ENCODE measurements at regions not wholly inside any gene's neighbourhood (a gene's known extent, or its start where the extent isn't known, plus 50 kb on each side); places are given as distances from the start of the nearest gene placed in this dataset.
A peak's percentile ranks its signal among the peaks of the same experiment; 100 is the strongest.
"Not testable (repeated sequence)": the region's sequence is repeated elsewhere in the genome, so short reads cannot be mapped to it uniquely, and the experiment has no call there.

- Mint-ChIP-seq H3K27me3 (ENCODE audit: low read depth) (peaks cover under 1% of the 10 kb centered on the region), H3K4me3 (no peak overlapping the region), H3K36me3 (ENCODE audit: low read depth) (no peaks in the 10 kb centered on the region), H3K27ac (no peak overlapping the region), H3K9me3 (peaks cover 5% of the 10 kb centered on the region), H3K4me1 (no peaks in the 10 kb centered on the region)
- TF ChIP-seq CTCF (IDR thresholded peaks at IDR 0.05; ENCODE audit: unreplicated experiment in 3 of 3), result no peak
Observed at GRCh38 chr3:6418485-6418884, 442.4 kb upstream of the GRM7 start.

DNA sequence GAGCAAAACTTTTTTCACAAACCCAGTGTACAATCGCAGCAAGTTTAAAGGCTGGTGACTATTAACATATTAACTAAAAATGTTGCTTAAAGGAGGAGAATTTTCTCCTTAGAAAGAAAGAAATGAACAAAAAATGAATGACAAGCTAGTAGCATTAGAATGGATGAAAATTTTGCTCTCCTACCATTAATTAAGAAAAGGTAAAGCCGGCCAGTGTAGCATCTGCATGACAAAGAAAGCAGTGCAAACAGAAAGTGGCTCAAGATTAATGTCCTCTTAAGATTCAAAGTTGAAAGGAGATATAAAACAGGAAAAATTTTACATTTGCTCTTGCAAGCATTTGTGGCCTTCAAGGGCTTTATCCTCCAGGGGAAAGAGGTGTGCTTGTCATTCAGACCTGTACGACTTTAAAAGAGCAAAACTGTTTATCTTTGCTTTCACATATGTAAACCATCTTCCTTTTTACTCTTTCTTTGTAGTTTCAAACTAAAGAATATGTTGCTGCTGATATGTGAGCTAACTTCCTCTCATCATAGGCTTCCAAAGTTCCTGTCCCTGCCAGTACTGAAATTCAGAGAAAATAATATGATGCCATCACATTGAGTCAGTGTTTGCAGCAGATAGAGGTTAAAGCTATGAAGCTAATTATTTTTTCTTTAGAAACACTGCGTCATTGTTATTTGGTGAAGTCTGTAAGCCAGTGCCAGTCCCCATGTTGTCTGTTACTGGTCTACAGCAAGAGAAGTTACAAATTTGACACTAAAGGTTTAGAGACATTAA lies 439.1 kb upstream of the GRM7 start:
- no peak for TF ChIP-seq CTCF (IDR thresholded peaks at IDR 0.05; ENCODE audit: unreplicated experiment in 3 of 3)
- Mint-ChIP-seq H3K27me3 (ENCODE audit: low read depth) (peaks cover 3% of the 10 kb centered on the region), H3K4me1 (no peaks in the 10 kb centered on the region), H3K9me3 (peaks cover 29% of the 10 kb centered on the region), H3K36me3 (ENCODE audit: low read depth) (peaks cover 3% of the 10 kb centered on the region), H3K27ac (peak overlapping the region in 1 of 3 experiments; percentile 13), H3K4me3 (no peak overlapping the region)

DNA sequence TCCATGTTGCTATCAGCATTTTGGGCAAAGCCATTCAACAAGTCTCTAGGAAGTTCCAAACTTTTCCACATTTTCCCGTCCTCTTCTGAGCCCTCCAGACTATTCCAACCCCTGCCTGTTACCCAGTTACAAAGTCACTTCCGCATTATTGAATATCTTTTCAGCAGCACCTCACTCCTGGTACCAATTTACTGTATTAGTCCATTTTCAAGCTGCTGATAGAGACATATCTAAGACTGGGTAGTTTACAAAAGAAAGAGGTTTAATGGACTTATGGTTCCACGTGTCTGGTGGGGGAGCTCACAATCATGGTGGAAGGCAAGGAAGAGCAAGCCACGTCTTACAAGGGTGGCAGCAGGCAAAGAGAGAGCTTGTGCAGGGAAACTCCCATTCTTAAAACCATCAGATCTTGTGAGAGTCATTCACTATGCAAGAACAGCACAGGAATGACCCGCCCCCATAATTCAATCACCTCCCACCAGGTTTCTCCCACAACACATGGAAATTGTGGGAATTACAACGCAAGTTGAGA lies 435.6 kb upstream of the GRM7 start:
- H3K27me3 Mint-ChIP-seq (ENCODE audit: low read depth), result peaks cover 3% of the 10 kb centered on the region
- H3K27ac Mint-ChIP-seq, result no peak overlapping the region
- H3K36me3 Mint-ChIP-seq (ENCODE audit: low read depth), result peaks cover 3% of the 10 kb centered on the region
- no peak overlapping the region for H3K4me3 Mint-ChIP-seq
- H3K4me1 Mint-ChIP-seq, result no peaks in the 10 kb centered on the region
- TF ChIP-seq CTCF (IDR thresholded peaks at IDR 0.05; ENCODE audit: unreplicated experiment in 3 of 3), result no peak
- H3K9me3 Mint-ChIP-seq, result peaks cover 31% of the 10 kb centered on the region

DNA sequence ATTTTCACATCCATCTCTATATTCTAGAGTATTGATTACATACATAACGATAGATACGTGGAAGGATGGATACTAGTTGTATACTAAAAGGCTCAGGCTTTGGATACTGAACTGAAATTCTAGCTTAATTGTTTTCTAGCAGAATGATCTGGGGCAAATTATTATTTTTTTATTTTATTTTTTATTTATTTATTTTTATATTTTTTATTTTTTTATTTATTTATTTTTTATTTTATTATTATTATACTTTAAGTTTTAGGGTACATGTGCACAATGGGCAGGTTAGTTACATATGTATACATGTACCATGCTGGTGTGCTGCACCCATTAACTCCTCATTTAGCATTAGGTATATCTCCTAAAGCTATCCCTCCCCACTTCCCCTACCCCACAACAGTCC lies 432.6 kb upstream of the GRM7 start:
- H3K9me3 Mint-ChIP-seq, result peaks cover 26% of the 10 kb centered on the region
- not testable (repeated sequence) for H3K27ac Mint-ChIP-seq; H3K36me3 Mint-ChIP-seq (ENCODE audit: low read depth); H3K4me1 Mint-ChIP-seq; H3K27me3 Mint-ChIP-seq (ENCODE audit: low read depth); H3K4me3 Mint-ChIP-seq

DNA sequence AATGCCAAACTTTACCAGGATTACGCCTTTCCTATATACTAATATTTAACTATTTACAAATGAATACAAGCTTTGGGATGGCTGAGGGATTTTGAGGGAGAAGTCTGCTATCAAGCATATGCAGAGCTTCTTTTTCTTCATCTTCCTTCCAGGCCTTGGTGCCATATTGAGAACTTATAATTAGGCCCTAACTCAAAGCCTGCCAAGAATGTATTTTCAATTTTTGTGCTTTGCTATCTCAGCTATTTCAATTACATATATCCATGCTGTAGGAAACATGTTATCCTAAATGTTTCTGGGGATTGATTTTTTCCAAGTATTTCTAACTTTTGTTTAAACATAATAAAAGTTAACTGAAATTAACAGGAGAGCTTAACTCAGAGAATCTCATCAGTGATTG lies 425.0 kb upstream of the GRM7 start:
- Mint-ChIP-seq H3K9me3 (no peaks in the 10 kb centered on the region), H3K4me1 (no peaks in the 10 kb centered on the region), H3K4me3 (no peak overlapping the region), H3K27ac (no peak overlapping the region), H3K27me3 (ENCODE audit: low read depth) (peaks cover 6% of the 10 kb centered on the region), H3K36me3 (ENCODE audit: low read depth) (no peaks in the 10 kb centered on the region)
- no peak for TF ChIP-seq CTCF (IDR thresholded peaks at IDR 0.05; ENCODE audit: unreplicated experiment in 3 of 3)

DNA sequence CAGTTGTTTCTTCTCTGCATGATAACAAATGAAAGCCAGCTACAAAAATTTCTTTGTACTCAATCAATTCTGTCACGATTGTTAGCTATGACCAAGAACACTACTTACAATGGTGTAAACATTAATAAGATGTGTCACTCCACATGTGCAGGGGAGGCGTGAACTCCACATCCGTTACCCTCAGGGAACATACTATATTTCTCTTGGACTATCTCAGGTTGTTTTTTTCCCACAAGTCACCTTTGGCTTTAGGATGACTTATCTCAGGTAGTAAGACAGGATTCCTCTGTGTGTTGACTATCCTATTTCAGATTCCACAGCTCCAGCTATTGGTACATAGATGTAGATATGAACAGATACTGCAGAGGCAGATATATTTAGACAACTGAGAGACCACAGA lies 423.3 kb upstream of the GRM7 start:
- Mint-ChIP-seq H3K4me3 (no peak overlapping the region), H3K27ac (no peak overlapping the region)

More for the DNA sequence above, 423.3 kb upstream of the GRM7 start:
- Mint-ChIP-seq H3K4me1 (no peaks in the 10 kb centered on the region), H3K27me3 (ENCODE audit: low read depth) (peaks cover 6% of the 10 kb centered on the region), H3K36me3 (ENCODE audit: low read depth) (no peaks in the 10 kb centered on the region), H3K9me3 (no peaks in the 10 kb centered on the region)
- no peak for TF ChIP-seq CTCF (IDR thresholded peaks at IDR 0.05; ENCODE audit: unreplicated experiment in 3 of 3)
